Activated T-cell treated with anti-CD3 and anti-CD28 coated beads for 24 hours (primary cell): ENCODE measurements at regions not wholly inside any gene's neighbourhood (a gene's known extent, or its start where the extent isn't known, plus 50 kb on each side); places are given as distances from the start of the nearest gene placed in this dataset.

ENCODE experiments used
- DNase-seq: peaks from one replicate; pipeline ENCODE4 v3.0.0-alpha.2; 2020; ENCODE audit warnings: low read depth

- no peak for DNase-seq
Measured at GRCh38 chr6:111958534-111958933, 85.3 kb upstream of the FYN start.

DNA sequence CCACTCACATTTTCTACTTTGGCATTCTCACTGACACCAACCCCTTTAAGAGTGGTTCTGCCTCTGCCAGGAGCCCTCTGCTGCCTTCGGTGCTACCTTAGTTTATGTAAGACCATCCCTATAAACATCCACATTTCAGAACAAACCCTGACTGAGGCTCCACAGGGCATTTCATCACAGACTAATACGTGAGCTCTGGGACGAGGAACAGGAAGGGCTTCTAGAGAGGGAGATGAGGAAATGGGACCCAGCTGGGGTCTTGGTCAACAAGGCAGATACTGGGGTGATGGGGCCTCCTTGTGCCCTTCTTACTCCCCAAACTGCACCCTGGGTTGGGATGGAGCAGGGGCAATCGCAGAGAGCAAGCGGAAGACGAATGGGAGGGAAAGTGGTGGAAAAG lies 86.5 kb upstream of the FYN start:
- DNase-seq: no peak

DNA sequence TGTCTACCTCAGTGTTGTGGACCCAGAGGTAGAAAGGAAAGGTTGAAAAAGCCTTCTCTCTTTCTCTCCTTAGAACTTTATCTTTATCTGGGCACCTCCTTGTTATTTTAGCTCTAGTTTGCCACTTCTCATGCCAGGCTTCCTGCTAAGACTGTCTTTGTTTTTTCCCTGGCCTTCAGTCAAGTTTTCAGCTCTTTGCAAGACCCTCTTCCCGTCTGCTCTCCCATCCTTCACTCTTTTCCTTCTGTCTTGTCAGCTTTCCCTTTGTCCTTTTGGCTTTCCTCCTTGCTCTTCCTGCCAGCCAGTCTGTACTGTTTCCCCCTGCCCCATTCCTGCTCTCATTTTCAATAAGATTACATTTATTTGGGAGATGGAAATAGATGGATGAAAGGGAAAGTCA lies 86.8 kb upstream of the CCN6 start:
- DNase-seq: no peak

DNA sequence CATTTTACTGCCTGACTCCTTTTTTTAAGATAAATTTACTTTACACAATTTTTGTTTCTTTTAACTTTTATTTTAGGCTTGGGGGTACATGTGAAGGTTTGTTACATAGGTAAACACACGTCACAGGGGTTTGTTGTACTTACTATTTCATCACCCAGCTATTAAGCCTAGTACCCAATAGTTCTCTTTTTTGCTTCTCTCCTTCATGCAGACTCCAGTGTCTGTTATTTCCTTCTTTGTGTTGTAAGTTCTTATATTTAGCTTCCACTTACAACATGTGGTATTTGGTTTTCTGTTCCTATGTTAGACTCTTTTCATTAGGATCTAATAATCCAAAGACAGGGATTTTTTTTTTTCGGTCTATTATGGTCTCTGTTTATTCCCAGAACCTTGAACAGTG lies 83.5 kb upstream of the CCN6 start:
- no peak for DNase-seq

DNA sequence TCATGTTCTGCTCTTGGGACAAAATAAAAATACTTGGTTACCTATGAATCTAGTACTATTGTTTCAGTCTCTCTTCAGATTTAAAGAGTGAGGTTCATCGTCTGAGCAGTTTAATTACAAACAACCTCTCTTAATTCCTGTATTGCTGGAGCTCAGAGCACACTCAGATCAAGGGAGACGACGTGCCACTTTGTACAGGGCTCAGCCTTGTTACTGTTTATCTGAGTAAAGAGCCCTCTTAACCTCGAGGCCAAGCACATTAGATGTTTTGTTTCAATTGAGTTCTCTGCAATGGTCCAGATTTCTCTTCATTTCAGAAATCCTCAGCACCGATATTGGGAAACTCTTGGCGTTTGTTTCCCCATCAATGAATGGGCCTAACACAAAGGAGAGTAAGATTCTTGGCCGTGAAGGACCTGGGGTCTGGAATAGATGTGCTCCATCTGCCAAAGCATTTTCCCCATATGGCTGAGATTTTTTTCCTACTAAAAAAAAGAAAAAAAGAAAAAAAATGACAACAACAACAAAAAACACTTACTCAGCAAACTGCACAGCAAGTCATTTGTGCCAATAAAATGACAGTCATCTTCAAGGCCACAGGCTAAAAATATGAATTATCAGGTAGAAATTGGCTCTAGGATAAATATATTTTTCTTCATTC lies 82.6 kb upstream of the CCN6 start:
- no peak for DNase-seq

- DNase-seq: no peak
Measured at GRCh38 chr6:111971866-111972532, 81.9 kb upstream of the CCN6 start.

DNA sequence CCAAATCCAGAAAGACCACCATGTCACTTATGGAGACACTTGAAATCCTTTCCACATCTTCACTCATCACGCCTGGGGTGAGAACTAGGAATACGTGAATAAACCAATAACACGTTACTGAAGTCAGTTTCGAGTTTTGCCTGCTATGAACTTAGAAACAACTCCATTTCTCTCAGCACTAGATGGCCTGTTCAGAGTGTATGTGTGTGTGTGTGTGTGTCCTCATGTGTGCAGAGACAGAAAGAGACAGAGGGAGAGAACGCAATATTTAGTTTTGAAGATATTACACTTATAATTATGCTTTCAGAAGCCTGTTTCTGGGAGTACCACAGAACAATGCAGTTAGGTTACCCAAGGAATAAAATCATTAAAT lies 81.2 kb upstream of the CCN6 start:
- no peak for DNase-seq

GRCh38 chr6:111973118-111973761 lies 80.7 kb upstream of the CCN6 start:
- peak; percentile 59 for DNase-seq

GRCh38 chr6:111973927-111974639 lies 79.8 kb upstream of the CCN6 start:
- no peak for DNase-seq

DNA sequence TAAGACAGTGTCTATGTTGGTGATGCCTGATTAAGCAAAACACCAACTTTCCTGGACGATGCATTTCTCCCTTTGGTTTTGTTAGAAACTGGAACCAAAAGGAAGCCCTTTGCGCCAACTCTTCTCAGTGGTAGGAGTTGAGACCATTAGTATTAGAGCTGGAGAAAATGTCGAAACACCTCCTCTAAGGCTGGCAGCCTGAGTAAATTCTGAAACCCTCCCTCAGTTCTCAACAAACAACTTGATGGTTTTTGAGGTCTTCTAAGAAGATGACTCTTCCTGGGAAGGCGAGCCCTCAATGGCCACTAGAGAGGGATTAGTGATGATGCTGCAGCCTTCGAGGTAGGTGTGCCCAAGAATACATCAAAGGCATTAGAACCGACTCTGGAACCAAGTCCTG lies 78.4 kb upstream of the CCN6 start:
- no peak for DNase-seq

DNA sequence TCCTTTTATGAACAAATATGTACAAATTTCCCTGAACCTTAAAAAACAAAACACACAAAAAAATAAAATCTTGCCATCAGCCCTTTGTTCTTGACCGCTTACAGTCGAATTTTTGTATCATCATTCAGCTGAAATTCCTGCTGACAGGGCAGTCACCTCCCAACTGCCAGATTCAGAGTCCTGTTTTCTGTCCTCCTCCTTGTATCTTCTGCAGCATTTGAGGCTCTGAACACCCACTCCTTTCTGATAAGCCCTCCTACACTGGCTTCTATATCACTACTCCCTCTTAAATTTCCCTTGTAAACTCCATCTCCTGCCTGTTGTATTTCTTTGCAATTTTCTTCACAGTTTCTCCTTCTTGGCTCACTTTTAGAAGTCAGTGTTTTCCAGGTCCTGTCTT lies 77.8 kb upstream of the CCN6 start:
- DNase-seq: no peak

- no peak for DNase-seq
Measured at GRCh38 chr6:111978532-111979149, 75.3 kb upstream of the CCN6 start.

DNA sequence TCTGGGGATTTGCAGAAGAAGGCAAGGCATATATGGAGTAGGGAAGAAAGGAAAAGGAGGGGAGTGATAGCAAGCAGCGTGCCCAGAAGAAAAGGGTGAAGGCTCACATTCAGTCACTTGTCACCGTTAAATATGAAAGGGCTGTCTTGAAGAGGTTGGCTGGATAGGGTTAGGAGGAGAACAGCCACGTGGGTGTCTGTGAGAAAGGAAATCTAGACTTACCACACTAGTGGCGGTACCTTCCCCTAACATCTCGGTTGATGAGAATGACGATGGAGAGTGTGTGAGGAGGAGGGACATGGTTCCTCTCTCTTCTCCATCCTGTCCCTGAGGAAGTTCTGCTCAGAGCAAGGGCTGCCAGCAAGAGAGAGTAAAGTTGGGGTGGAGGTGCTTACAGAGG lies 74.3 kb upstream of the CCN6 start:
- no peak for DNase-seq

DNA sequence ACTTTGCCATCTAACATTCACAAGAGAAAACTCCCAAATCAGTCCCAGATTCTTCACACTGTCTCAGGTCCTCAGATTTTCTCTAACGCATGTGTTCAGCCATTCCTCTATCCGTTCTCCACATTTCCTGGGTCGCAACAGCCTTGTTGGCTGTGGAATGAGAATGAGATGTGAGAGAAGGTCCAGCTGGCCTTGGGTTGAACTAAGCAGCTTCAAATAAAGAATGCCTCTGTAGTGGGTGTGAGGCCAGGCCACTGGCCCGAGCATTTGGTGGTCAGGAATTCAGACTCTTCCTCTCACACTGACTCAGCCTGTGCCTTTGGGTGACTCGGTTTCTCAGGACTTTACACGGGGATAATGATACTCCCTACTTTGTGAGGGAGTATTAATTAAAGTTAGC lies 73.8 kb upstream of the CCN6 start:
- no peak for DNase-seq

GRCh38 chr6:111980971-111981840 lies 72.7 kb upstream of the CCN6 start:
- no peak for DNase-seq

GRCh38 chr6:111982681-111983080 lies 71.2 kb upstream of the CCN6 start:
- no peak for DNase-seq

DNA sequence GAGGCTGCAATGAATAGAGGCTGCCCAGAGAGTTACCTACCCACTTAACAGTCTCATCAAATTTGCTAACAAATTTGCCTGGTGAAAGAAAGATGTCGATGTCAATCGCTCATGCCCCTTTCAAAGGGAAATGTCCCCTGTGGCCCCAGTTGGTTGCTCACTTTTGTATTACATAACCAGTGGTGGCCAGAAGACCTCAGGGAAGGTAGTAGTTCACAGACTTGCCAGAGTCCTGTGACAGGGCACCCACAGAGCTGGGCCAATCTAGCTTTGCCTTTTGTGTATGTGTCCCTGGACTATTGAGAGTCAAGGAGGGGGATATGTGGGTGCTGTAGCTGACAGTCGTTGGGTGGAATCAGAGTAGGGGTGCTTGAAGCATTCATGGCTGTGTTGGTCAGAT lies 70.7 kb upstream of the CCN6 start:
- DNase-seq: no peak

DNA sequence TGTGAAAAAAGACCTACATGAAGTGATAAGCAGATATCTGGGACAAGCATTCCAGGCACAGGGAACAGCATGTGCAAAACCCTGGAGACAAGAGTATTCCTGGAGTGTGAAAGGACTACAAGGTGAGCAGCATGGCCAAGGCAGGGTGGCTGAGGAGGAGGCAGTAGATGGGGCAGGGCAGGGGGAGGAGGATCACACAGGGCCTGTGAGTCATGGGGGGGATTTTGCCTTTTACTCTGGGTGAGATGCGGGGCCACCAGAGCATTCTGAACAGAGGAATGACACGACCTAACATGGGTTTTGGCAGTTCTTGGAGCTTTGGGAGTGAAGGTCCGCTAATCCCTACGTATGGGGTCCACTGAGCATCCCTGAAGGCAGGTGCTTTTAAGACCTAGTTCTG lies 69.8 kb upstream of the CCN6 start:
- DNase-seq: peak; percentile 44

- DNase-seq: no peak
Measured at GRCh38 chr6:111984516-111985201, 69.2 kb upstream of the CCN6 start.

GRCh38 chr6:111985202-111985731 lies 68.6 kb upstream of the CCN6 start:
- DNase-seq: peak; percentile 33

DNA sequence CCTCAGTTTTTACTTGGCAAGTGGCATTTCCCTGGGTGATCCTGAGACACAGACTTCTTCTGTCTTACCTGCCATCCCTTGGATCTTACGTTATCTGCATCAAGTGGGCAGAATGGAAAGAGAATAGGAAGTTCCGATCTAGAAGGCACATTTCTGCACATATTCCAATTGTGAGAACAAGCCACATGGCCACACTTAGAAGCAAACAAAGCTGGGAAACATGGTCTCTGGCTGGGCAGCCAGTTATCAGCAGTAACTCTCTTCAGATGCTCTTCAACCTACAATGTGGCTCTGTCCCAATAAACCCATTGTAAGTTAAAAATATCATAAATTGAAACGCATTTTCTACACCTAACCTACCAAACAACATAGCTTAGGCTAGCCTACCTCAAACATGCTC lies 67.3 kb upstream of the CCN6 start:
- DNase-seq: no peak
